PC-3 (cell line): ENCODE measurements at regions not wholly inside any gene's neighbourhood (a gene's known extent, or its start where the extent isn't known, plus 50 kb on each side); places are given as distances from the start of the nearest gene placed in this dataset.

Source experiments
- ATAC-seq: fragments of 200-7000 bp; cut with Tn5 transposase; 2 replicates; pipeline ENCODE4 v1.9.1; 2020; ENCODE audit warnings: mild to moderate bottlenecking, moderate library complexity
- BruUV-seq: library from RNA; stranded (reverse); fragments of 400-500 nt; replicated peaks from 2 replicates; lab custom pipeline; 2021; lab: Mats Ljungman, UMichigan
- CTCF ChIA-PET: fragments of 300-600 bp; sonication (Branson Sonifier 250); formaldehyde crosslinking; loops from one replicate; lab custom pipeline; 2022; ENCODE audit warnings: antibody characterized with exemption; lab: Charles Lee
- POLR2A ChIA-PET: fragments of 300-600 bp; sonication (Branson Sonifier 250); formaldehyde crosslinking; loops from one replicate; lab custom pipeline; 2022; ENCODE audit warnings: antibody characterized with exemption; ENCODE audit not compliant: unreplicated experiment; lab: Charles Lee
- DNase-seq: peaks from one replicate; pipeline ENCODE4 v3.0.0-alpha.2; 2015
- H2AFZ ChIP-seq: fragments of 300-600 bp; sonication (generic); 2 replicates; pipeline ENCODE4 v1.6.0; 2016; ENCODE audit warnings: antibody characterized with exemption, low read length
- H3F3A ChIP-seq: fragments of 300-600 bp; sonication (generic); one replicate; pipeline ENCODE4 v1.6.0; 2017; ENCODE audit warnings: antibody characterized with exemption, low read length, control low read depth, mild to moderate bottlenecking; ENCODE audit not compliant: unreplicated experiment
- H3K27ac ChIP-seq: fragments of 300-600 bp; sonication (generic); 2 replicates; pipeline ENCODE4 v1.5.1; 2016; ENCODE audit warnings: mild to moderate bottlenecking, low read length
- H3K27me3 ChIP-seq: fragments of 300-600 bp; sonication (generic); 2 replicates; pipeline ENCODE4 v1.6.1; 2016; ENCODE audit warnings: low read length, mixed read lengths
- H3K36me3 ChIP-seq: fragments of 300-600 bp; sonication (generic); 2 replicates; pipeline ENCODE4 v1.6.1; 2016; ENCODE audit warnings: low read depth, mixed run types, low read length, mixed read lengths
- H3K4me1 ChIP-seq: fragments of 300-600 bp; sonication (generic); 2 replicates; pipeline ENCODE4 v1.5.1; 2016; ENCODE audit warnings: low read length; ENCODE audit not compliant: insufficient read depth
- H3K4me2 ChIP-seq: fragments of 300-600 bp; sonication (generic); 2 replicates; pipeline ENCODE4 v1.6.0; 2016; ENCODE audit warnings: low read length
- H3K4me3 ChIP-seq: fragments of 300-600 bp; sonication (generic); 2 replicates; pipeline ENCODE4 v1.5.1; 2016; ENCODE audit warnings: mild to moderate bottlenecking, low read length, mixed read lengths
- H3K79me2 ChIP-seq: fragments of 300-600 bp; sonication (generic); 2 replicates; pipeline ENCODE4 v1.6.1; 2017; ENCODE audit warnings: low read length, mixed read lengths
- H3K9ac ChIP-seq: fragments of 300-600 bp; sonication (generic); 2 replicates; pipeline ENCODE4 v1.6.0; 2016; ENCODE audit warnings: mild to moderate bottlenecking, low read length
- H3K9me2 ChIP-seq: fragments of 300-600 bp; sonication (generic); replicated peaks from 2 replicates; pipeline ENCODE4 v1.6.1; 2016; ENCODE audit warnings: mixed run types, low read length, mixed read lengths
- H3K9me3 ChIP-seq: fragments of 300-600 bp; sonication (generic); 2 replicates; pipeline ENCODE4 v1.6.1; 2016; ENCODE audit warnings: low read length, mixed read lengths
- H4K20me1 ChIP-seq: fragments of 300-600 bp; sonication (generic); 2 replicates; pipeline ENCODE4 v1.6.1; 2016; ENCODE audit warnings: low read length, mixed read lengths
- CTCF ChIP-seq: fragments of 300-600 bp; sonication (generic); conservative IDR thresholded peaks from 2 replicates; pipeline ENCODE4 v1.5.1; 2017; ENCODE audit warnings: antibody characterized with exemption, low read depth, mild to moderate bottlenecking, low read length
- EZH2 ChIP-seq: fragments of 300-600 bp; sonication (generic); IDR thresholded peaks from one replicate; pipeline ENCODE4 v1.6.1; 2017; ENCODE audit warnings: antibody characterized with exemption, mild to moderate bottlenecking, low read length; ENCODE audit not compliant: unreplicated experiment
- EZH2phosphoT487 ChIP-seq: fragments of 300-600 bp; sonication (generic); IDR thresholded peaks from 2 replicates; pipeline ENCODE4 v1.6.1; 2018; ENCODE audit warnings: mild to moderate bottlenecking, antibody characterized with exemption, low read length, borderline replicate concordance
- intact Hi-C: fragments of 100-400 bp; cut with micrococcal nuclease; formaldehyde crosslinking; loops from 2 replicates; pipeline ENCODE4 v1.9.0; 2023

DNA sequence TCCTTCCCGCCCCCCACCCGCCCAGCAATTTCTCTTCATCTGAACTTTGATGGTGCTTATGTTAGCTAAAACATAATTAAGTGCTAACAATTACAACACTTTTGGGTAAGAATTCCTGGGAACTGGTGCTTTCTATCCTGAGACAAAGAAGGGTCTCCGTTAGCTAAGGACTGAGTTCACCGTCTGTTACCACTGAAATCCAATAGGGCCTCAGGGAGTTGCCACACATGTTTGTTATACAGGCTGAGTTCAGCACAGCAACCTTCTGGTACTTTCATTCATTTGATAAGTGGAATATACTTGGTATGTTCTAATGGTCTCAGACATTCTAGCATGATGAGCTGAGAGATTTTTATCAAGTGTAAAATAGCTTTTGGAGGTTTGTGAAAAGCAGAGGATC, 437.9 kb downstream of the EFNA5 start:
- Histone ChIP-seq H3K9me2 (no peaks in the 10 kb centered on the region), H3K36me3 (no peaks in the 10 kb centered on the region), H3K27me3 (no peaks in the 10 kb centered on the region), H2AFZ (no peak overlapping the region), H3F3A (no peaks in the 10 kb centered on the region), H3K4me1 (no peaks in the 10 kb centered on the region), H3K4me3 (no peak overlapping the region), H3K9me3 (no peaks in the 10 kb centered on the region), H3K9ac (no peak overlapping the region), H3K4me2 (no peak overlapping the region), H4K20me1 (no peaks in the 10 kb centered on the region), H3K79me2 (no peaks in the 10 kb centered on the region), H3K27ac (no peak overlapping the region)
- ATAC-seq (no peak), DNase-seq (no peak)
- CTCF ChIA-PET = no interaction called here
- BruUV-seq = no TSS peak
- TF ChIP-seq CTCF (no peak), EZH2 (no peak), EZH2phosphoT487 (no peak)
- POLR2A ChIA-PET = no interaction called here
- intact Hi-C loops = no loop called here

DNA sequence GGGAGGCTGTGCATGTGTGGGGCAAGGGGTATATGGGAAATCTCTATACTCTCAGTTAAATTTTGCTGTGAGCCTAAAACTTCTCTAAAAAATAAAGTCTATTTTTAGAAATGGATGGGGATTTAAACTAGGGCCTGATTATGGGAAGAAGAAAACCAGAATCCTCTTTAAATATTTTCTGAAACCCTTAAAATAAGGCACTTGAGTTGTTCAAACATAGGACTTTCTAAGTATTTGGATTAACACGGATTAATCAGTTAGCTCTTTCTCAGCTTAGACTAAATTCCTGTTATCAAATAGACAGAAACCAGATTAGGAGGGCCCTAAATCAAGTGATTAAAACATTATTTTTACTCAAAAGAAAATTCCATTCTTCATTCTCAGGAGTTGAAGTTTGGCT, 438.4 kb downstream of the EFNA5 start:
- DNase-seq (no peak), ATAC-seq (no peak)
- H3K9ac ChIP-seq = no peak overlapping the region
- H3K4me1 ChIP-seq = no peaks in the 10 kb centered on the region
- H3K9me3 ChIP-seq = no peaks in the 10 kb centered on the region
- H3K27ac ChIP-seq = no peak overlapping the region
- intact Hi-C loops = no loop called here
- TF ChIP-seq EZH2phosphoT487 = no peak
- no peak for TF ChIP-seq CTCF
- no peak for TF ChIP-seq EZH2
- H2AFZ ChIP-seq = no peak overlapping the region
- no peaks in the 10 kb centered on the region for H3K27me3 ChIP-seq
- H3K4me2 ChIP-seq = no peak overlapping the region
- CTCF ChIA-PET = no interaction called here
- POLR2A ChIA-PET = no interaction called here
- H4K20me1 ChIP-seq = no peaks in the 10 kb centered on the region
- no peaks in the 10 kb centered on the region for H3K36me3 ChIP-seq
- H3K4me3 ChIP-seq = no peak overlapping the region
- H3K79me2 ChIP-seq = no peaks in the 10 kb centered on the region
- BruUV-seq = no TSS peak
- H3K9me2 ChIP-seq = no peaks in the 10 kb centered on the region
- H3F3A ChIP-seq = no peaks in the 10 kb centered on the region

GRCh38 chr5:107231191-107231590, 439.5 kb downstream of the EFNA5 start:
- H2AFZ ChIP-seq = no peak overlapping the region
- CTCF ChIA-PET = no interaction called here

More at GRCh38 chr5:107231191-107231590, 439.5 kb downstream of the EFNA5 start:
- BruUV-seq = no TSS peak
- Histone ChIP-seq H3F3A (no peaks in the 10 kb centered on the region), H3K9me3 (no peaks in the 10 kb centered on the region), H4K20me1 (no peaks in the 10 kb centered on the region), H3K27ac (no peak overlapping the region), H3K9me2 (no peaks in the 10 kb centered on the region), H3K36me3 (no peaks in the 10 kb centered on the region), H3K4me1 (no peaks in the 10 kb centered on the region), H3K4me2 (no peak overlapping the region), H3K4me3 (no peak overlapping the region), H3K27me3 (no peaks in the 10 kb centered on the region), H3K79me2 (no peaks in the 10 kb centered on the region), H3K9ac (no peak overlapping the region)
- TF ChIP-seq EZH2phosphoT487 (no peak), CTCF (no peak), EZH2 (no peak)
- POLR2A ChIA-PET = no interaction called here
- no peak for DNase-seq
- ATAC-seq = no peak
- intact Hi-C loops = no loop called here
